GM19395 (cell line): ENCODE measurements at regions not wholly inside any gene's neighbourhood (a gene's known extent, or its start where the extent isn't known, plus 50 kb on each side); places are given as distances from the start of the nearest gene placed in this dataset.
A peak's percentile ranks its signal among the peaks of the same experiment; 100 is the strongest.

Source experiments
- ATAC-seq: cut with Tn5 transposase; IDR thresholded peaks from one replicate; pipeline ENCODE4 v1.9.1; 2021; ENCODE audit warnings: mild to moderate bottlenecking, moderate library complexity; ENCODE audit not compliant: unreplicated experiment

DNA sequence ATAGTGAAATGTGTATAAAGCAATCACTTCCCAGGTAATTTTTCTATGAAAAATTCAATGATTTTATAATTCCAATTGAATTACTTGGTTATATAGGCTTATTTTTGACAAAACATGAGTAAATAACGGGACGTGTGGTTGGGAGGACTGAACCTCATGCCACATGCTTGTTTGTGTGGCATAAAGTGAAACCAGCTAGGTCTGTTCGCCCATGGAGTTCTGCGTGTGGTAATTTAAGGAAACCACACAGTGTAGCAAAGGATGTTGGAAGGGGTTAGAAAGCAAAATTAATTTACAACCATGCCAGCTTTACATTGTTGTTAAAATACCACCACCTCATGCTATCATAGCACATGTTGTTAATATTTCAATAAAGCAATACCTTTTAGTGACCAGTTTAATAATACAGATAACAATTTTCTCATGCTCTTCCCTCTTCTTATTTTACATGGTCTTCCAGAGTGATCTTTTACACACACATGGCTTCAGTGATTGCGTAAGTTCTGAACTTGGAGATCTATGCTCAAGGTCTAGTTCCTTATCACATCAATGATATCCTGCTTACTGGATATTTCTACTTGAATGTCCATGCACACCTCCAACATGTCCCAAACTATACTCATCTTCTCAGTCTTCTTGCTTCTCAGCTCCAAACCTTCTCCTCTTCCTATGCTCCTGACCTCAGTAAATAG is 156.4 kb upstream of the ITGA4 start:
- ATAC-seq, result no peak

DNA sequence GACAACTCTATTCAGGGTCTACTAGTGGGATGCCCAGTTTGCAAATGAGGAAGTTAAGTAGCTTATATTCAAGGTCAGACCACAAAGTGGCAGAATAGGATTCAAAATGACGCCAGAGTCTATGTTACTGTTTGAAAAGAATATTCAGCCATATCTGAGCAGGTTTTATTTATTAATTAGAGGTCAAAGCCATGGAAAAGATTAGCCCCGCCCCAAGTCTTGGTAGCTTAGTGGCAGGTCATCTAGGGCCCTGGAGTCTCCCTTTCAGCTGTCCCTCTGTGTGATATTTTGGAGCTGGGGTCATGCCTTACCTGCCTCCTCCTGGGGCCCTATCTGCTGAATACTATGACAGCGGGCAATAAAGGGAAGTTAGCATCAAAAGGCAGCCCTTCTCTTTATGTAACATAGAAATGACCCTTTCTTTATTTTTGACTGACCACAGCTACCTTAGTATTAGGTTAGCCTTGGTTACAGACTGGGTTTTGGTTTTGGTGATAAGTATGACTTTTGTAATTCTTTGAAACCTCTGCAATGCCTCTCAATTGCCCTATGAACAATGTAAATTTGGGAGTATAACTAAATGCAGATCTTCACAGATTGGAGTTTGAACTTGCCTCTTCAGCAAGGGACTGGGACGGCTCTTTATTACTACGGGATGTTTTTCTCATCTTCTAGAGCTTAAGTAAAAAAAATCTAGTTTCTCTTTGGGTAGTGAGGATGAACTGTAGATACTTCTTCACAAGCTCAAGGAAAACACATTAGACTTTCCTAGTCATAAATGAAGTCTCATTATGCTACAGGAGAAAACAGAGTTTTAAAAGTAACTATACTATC is 153.0 kb upstream of the ITGA4 start:
- ATAC-seq, result peak; percentile 34

DNA sequence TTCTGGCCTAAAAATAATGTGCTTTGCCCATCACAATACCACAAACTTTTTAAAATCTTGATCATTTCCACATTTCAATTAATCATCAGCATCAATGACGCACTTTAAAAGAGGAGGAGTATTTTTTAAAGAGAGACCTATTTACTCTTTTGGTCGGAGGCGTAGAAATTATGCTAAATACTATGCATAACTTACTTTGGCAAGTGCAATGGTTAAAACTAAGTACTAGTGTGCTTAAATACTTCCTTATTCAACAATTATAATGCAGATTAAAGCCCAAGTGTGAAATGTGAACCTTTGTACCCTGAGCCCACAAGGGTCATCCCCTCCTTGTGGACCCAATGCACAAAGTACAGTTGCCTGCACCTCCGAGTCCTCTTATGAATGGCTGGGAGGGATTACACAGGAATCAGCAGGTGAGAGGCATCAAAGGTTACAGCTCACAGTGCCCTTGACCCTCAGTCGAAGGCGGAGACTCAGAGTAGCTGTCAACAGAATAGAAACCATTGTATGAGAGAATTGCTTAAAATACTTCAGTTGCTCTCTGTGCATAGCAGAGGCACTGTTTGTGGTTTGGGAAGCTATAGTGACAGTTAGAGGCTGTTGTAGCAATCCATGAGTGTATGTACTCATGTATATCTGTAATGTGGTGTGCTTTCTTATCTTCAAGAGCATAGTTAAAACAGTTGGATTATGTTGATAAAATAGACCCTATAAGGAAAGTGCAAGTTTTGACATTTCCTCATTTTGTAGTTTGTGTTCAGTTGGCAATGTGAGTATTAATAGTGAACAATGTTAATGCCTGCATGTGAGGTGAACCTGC is 151.7 kb upstream of the ITGA4 start:
- peak; percentile 91 for ATAC-seq

- ATAC-seq, result peak; percentile 21
Measured at GRCh38 chr2:181306785-181307184, 150.4 kb upstream of the ITGA4 start.

DNA sequence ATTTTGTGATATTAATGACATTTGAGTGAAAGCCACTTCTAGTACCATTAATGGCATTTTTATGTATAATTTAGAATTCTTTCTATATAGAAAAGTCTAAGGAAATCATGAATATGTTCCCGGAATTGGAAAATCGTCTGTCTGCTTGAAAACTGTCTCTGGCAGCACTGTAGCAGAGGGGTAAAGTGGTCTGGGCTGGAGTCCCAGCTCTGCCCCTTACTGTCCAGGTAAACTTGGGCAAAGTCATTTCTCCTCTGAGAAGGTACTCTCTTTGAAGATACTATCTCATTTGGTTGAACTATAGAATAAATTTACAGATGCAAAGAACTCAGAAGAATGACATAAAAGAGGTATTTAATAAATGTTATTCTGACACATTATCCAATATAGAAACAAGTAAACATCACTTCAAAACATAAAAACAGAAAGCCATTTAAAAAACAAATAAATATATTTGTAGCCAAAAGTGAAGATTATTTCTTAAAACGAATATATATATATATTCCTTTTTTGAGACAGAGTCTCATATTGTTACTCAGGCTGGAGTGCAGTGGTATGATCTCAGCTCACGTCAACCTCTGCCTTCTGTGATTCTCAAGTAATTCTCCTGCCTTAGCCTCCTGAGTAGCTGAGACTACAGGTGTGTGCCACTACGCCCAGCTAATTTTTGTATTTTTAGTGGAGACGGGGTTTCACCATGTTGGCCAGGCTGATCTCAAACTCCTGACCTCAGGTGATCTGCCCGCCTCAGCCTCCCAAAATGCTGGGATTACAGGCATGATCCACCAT is 149.8 kb upstream of the ITGA4 start:
- no peak for ATAC-seq

DNA sequence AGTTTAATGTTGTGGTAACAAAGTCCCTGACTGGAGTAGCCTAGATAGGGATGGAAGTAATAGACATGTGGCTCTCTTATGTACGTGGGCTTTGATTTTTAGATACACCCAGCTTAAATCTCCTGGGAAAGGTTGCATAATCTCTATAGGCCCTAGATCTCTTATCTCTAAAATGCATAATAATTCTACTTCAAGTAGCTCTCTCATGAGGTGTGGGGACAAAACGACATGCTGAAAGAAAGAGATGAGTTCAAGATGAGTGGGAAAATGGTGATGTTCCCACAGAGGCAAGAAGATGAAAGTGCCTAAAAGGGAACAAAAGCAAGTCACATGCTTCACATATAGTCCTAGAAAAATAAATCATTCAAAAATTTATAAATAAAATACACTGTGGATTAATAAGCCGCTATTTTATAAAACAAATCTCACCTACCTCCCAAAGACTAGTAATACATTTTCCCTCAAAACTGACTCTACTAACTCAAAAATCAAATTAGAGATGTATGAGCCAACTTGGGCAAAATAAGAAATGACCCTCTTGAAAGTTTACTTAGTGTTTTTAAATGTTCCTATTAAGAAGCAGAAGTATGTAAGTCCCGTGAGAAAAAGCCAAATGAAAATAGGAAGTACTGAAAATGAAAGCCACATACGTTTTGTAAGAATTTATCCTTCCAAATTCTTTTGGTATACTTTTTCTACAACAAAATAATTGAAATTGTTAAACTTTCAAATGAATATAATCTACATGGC is 148.2 kb upstream of the ITGA4 start:
- no peak for ATAC-seq

GRCh38 chr2:181309586-181309985 is 147.6 kb upstream of the ITGA4 start:
- no peak for ATAC-seq

- ATAC-seq, result no peak
Measured at GRCh38 chr2:181310967-181311366, 146.2 kb upstream of the ITGA4 start.

- no peak for ATAC-seq
Measured at GRCh38 chr2:181311837-181312236, 145.3 kb upstream of the ITGA4 start.

GRCh38 chr2:181312515-181312927 is 144.7 kb upstream of the ITGA4 start:
- peak; percentile 90 for ATAC-seq

DNA sequence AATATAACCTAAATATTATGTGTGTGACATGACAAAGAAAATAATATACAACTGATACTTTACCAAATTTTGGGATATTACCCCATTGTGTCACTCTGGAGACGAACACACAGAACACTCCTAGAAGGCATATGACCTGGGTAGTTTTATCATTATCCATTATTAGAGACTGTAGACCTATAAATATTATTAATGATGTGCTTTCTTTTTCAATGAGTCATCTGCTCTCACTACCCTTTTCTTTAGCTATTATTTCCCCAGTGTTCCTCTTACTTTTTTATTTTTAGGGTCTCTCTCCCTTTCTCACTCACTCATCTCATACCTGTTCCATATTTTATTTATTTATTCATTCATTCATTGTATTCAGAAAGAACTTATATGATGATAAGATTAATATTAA is 143.3 kb upstream of the ITGA4 start:
- ATAC-seq, result peak; percentile 12

DNA sequence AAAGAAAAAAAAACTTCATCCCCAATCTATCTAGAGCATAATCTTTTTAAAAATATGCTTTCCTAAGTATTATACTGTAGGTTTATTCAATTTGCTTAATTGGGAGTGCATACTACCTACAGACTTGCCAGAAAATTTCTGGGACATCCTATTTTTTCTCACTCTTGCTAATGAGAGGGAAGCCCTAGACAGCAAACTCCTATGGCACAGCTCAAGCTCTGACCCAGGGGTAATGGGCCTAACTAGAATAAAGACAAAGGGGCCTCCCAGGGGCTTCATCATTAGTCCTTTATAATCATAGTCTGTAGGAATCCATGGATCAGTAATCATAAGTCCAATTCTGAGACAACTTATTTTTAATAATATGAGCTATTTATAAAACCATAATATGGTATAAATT is 142.6 kb upstream of the ITGA4 start:
- ATAC-seq, result no peak

GRCh38 chr2:181317511-181317910 is 139.7 kb upstream of the ITGA4 start:
- no peak for ATAC-seq

DNA sequence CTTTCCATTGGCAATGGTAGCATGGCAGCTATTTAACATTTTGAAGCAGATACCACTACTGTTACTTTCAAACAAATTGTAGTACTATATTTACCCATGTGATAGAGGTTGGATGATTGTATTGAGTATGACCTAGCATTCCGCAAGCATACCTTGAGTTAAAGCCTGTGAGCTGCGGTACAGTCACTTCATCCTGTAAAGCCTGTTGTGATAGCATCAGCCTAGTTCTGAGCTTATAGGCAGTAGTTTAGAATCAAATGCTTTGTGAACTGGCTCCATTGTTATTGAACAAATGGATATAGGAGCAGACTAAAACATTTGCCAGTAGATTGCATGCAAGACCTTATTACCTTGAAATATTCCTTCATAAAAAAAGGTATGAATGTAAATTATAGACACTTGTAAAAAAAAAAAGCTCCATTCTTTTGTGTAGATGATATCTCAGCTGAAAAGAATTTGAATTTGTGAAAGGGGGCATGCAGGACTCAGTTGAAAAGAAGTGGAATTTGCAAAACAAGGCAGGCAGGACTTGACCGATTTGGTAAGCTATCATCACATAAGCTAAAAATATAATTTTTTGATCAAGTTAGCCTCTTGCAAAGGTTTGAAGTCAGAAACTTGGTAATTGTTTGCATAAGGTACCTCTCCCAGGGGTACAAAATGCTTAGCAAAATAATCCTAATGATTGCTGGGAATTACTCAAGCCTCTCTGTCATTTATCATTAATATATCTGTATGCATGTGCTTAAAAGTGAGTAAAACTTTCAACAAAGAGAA is 138.5 kb upstream of the ITGA4 start:
- ATAC-seq, result no peak

DNA sequence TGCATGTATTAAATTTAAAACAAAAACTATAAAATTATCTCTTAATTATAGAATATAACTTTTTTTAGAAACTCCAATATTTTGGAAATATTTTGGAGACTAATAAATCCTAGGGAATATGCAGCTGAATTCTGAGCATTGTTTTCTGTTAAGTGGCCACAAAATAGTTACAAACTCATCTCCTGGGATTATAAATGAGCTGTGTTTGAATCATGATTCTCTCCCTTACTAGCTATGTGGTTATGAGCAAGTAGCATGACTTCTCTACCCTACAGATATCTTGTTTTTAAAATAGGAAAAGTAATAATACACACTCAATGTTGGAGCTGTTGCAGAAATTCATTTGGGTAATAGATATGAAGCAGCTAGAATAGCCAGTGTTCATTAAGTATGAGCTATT is 137.9 kb upstream of the ITGA4 start:
- no peak for ATAC-seq

DNA sequence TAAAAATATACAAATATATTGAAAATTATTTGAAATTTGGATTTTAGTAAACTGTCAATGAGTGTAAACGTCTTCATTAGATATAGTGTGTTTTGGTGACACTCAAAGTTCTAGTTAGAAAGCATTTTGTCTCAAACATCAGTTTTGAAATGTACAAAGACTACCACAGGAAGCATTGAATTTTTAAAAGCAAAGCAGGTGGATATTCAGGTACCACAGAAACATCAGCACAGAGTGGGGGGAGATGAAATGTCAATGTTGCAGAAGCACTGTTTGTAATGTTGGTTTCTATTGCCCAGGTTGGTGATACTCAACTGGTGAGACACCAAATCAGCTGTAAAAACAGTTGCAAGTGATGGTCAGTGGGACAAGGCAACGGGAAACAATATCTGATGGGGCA is 136.5 kb upstream of the ITGA4 start:
- no peak for ATAC-seq

DNA sequence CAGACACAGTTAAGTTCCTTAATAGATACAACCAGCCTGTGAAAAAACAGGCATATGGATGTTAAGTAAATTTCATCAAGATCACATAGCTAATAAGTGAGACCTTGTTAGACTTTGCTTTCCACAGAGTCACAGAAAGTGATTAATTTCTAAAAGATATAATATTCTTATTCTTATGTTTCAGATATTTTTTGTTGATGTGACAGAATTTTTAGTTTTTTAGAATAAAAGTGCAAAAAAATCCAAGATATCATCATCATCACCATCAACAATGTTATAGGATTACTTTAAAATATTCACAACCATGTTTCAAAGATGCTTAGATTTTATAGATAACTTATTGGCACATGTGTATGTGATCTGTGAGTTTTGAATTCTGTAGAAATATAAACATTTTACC is 132.3 kb upstream of the ITGA4 start:
- ATAC-seq, result no peak

GRCh38 chr2:181326661-181327060 is 130.5 kb upstream of the ITGA4 start:
- ATAC-seq, result no peak

DNA sequence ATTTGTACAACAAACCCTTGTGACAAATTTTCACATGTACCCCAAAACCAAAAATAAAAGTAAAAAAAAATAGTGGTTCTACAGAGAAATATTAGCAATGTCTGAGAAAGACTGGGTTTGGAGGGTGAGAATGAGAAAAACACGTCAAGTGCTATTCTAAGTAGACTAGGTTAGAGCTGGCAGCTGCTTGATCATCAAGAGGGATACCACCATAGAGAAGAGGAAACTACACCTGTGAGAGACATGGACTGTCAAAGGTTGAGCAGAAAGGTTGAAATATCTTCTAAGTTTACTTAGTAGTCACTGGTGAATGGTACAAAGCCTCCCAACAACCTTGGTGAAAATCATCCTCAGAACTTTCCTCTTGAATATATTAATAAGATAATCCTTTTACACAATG is 126.9 kb upstream of the ITGA4 start:
- no peak for ATAC-seq
